CD4-positive, alpha-beta T cell treated with Interleukin-10 for 1 hour (primary cell): ENCODE measurements at regions not wholly inside any gene's neighbourhood (a gene's known extent, or its start where the extent isn't known, plus 50 kb on each side); places are given as distances from the start of the nearest gene placed in this dataset.

Source experiments
- DNase-seq: peaks from one replicate; pipeline ENCODE4 v3.0.0-alpha.2; 2020

- DNase-seq: no peak
Observed at GRCh38 chr4:110967936-110968335, 345.1 kb upstream of the PITX2 start.

- no peak for DNase-seq
Observed at GRCh38 chr4:110970642-110971041, 347.8 kb upstream of the PITX2 start.

- no peak for DNase-seq
Observed at GRCh38 chr4:110975338-110975737, 352.5 kb upstream of the PITX2 start.

- DNase-seq: no peak
Observed at GRCh38 chr4:110977554-110977953, 354.7 kb upstream of the PITX2 start.

GRCh38 chr4:110978761-110979160, 355.9 kb upstream of the PITX2 start:
- DNase-seq: no peak

- DNase-seq: no peak
Observed at GRCh38 chr4:110982486-110982885, 359.6 kb upstream of the PITX2 start.

GRCh38 chr4:110988722-110989121, 365.8 kb upstream of the PITX2 start:
- DNase-seq: no peak

GRCh38 chr4:110989125-110989524, 366.2 kb upstream of the PITX2 start:
- DNase-seq: no peak

GRCh38 chr4:110994781-110995180, 371.9 kb upstream of the PITX2 start:
- no peak for DNase-seq

- no peak for DNase-seq
Observed at GRCh38 chr4:110998320-110998719, 375.4 kb upstream of the PITX2 start.

GRCh38 chr4:111011458-111011857, 388.6 kb upstream of the PITX2 start:
- DNase-seq: no peak

- no peak for DNase-seq
Observed at GRCh38 chr4:111013846-111014245, 391.0 kb upstream of the PITX2 start.

GRCh38 chr4:111014537-111014936, 391.7 kb upstream of the PITX2 start:
- DNase-seq: no peak

GRCh38 chr4:111016416-111016815, 393.5 kb upstream of the PITX2 start:
- no peak for DNase-seq

GRCh38 chr4:111018216-111018615, 395.3 kb upstream of the PITX2 start:
- DNase-seq: no peak

GRCh38 chr4:111020476-111020875, 397.6 kb upstream of the PITX2 start:
- no peak for DNase-seq

- no peak for DNase-seq
Observed at GRCh38 chr4:111020961-111021360, 398.1 kb upstream of the PITX2 start.

GRCh38 chr4:111022758-111023157, 399.9 kb upstream of the PITX2 start:
- no peak for DNase-seq

GRCh38 chr4:111027526-111027925, 404.6 kb upstream of the PITX2 start:
- no peak for DNase-seq

GRCh38 chr4:111028795-111029194, 405.9 kb upstream of the PITX2 start:
- no peak for DNase-seq

- no peak for DNase-seq
Observed at GRCh38 chr4:111031001-111031579, 408.2 kb upstream of the PITX2 start.

GRCh38 chr4:111031596-111031995, 408.7 kb upstream of the PITX2 start:
- DNase-seq: no peak

- no peak for DNase-seq
Observed at GRCh38 chr4:111037591-111038360, 414.9 kb upstream of the PITX2 start.

GRCh38 chr4:111040904-111041303, 418.0 kb upstream of the PITX2 start:
- no peak for DNase-seq

- no peak for DNase-seq
Observed at GRCh38 chr4:111043286-111043685, 420.4 kb upstream of the PITX2 start.
